Loucy (cell line): ENCODE measurements at regions not wholly inside any gene's neighbourhood (a gene's known extent, or its start where the extent isn't known, plus 50 kb on each side); places are given as distances from the start of the nearest gene placed in this dataset.

Experiments used
- CTCF ChIP-seq: fragments of 200-600 bp; sonication (generic); conservative IDR thresholded peaks from 2 replicates; pipeline ENCODE4 v1.5.1; 2014; ENCODE audit warnings: mild to moderate bottlenecking, antibody characterized with exemption, low read length
- EZH2phosphoT487 ChIP-seq: fragments of 200-600 bp; IDR thresholded peaks from 2 replicates; pipeline ENCODE4 v1.6.1; 2018; ENCODE audit warnings: antibody characterized with exemption, mild to moderate bottlenecking, moderate library complexity, borderline replicate concordance

GRCh38 chr13:60969656-60970055, 446.0 kb downstream of the PCDH20 start:
- TF ChIP-seq CTCF (no peak), EZH2phosphoT487 (no peak)
